ENCODE measurements at regions not wholly inside any gene's neighbourhood (a gene's known extent, or its start where the extent isn't known, plus 50 kb on each side); places are given as distances from the start of the nearest gene placed in this dataset.
"Not testable (repeated sequence)": the region's sequence is repeated elsewhere in the genome, so short reads cannot be mapped to it uniquely, and the experiment has no call there.

DNA sequence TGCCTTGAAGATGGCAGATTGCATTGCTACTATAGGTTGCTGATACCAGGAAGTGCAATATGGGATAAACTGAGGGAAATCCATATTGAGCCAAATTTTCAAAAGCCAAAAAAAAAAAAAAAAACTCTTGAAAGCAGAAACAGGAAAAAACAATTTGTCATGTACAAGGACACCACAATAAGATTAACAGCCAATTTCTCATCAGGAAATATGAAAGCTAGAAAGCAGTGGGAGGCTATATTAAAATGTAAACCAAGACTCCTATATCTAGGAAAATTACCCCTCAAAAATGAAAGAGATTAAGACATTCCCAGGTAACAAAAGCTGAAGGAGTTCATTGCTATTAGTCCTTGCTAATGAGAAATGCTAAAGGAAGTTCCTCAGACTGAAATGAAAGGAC, 462.8 kb upstream of the DPH6 start:
- no peak overlapping the region for H3K4me3 ChIP-seq (ENCODE audit: low read depth, low read length)
- TF ChIP-seq, protein P1, sequence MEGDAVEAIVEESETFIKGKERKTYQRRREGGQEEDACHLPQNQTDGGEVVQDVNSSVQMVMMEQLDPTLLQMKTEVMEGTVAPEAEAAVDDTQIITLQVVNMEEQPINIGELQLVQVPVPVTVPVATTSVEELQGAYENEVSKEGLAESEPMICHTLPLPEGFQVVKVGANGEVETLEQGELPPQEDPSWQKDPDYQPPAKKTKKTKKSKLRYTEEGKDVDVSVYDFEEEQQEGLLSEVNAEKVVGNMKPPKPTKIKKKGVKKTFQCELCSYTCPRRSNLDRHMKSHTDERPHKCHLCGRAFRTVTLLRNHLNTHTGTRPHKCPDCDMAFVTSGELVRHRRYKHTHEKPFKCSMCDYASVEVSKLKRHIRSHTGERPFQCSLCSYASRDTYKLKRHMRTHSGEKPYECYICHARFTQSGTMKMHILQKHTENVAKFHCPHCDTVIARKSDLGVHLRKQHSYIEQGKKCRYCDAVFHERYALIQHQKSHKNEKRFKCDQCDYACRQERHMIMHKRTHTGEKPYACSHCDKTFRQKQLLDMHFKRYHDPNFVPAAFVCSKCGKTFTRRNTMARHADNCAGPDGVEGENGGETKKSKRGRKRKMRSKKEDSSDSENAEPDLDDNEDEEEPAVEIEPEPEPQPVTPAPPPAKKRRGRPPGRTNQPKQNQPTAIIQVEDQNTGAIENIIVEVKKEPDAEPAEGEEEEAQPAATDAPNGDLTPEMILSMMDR (IDR thresholded peaks at IDR 0.05; ENCODE audit: low read depth, low read length): no peak

DNA sequence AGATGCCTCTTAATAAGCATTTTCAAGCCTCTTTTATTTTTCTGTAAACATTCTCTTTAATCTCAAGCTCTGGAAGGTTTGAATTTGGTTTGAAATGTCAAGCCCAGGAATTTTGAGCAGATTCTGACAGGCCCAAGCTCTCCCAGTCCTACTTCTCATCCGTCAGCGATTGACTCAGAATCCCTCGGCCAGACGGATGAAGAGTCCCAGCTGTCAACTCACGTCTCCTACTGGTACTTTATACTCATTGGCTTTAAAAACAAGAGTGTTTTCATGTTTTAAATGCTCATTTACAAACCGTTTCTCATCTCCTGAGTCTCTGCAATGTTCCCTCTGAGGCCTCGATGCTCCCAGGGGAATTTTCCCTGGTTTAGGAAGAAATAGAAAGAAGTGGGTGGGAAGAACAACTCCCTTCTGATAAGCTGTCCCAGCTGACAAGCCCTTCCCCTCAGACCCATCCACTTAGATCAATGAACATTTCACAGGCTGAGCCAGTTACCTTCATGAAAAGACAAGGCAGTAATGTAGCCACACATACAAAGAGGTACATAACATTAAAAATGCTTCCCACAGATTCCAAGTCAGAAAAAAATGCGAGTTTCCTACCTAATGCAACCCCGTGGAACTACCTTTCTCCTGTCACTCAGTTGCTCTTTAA, 478.2 kb upstream of the DPH6 start:
- TF ChIP-seq, protein P1 (IDR thresholded peaks at IDR 0.05; ENCODE audit: low read depth, low read length): no peak

DNA sequence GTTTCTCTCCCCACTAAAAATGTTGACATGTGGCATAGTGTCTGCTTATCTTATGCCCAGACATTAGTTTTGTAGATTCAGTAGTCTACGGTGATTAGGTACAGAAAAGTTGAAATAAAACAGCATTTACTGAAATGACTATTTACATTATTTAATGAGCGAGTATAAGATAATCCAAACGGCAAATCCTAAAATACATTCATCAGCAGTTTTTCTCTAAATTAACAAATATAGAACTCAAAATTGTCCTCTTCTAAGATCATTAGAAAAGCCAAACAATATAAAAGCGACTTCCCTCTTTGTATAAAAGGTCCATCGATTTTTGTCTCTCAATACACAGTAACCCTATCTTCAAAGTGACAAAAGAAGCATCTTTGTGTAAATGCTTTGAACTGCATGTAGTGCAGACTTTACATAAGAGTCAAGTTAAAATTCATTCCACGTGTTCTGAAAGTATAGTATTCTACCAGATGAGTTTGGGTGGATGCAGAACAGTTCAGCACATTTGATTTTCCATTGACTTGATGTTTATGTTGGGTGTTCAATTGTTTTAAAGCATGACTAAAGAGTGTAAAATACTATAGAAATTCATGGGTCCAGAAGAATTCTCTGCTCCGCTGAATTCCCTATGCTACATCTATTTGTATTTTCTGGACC, 480.8 kb upstream of the DPH6 start:
- TF ChIP-seq, protein P1 (IDR thresholded peaks at IDR 0.05; ENCODE audit: low read depth, low read length): no peak
- no peak overlapping the region for H3K4me3 ChIP-seq (ENCODE audit: low read depth, low read length)

More for the DNA sequence above, 478.2 kb upstream of the DPH6 start:
- H3K4me3 ChIP-seq (ENCODE audit: low read depth, low read length): no peak overlapping the region

DNA sequence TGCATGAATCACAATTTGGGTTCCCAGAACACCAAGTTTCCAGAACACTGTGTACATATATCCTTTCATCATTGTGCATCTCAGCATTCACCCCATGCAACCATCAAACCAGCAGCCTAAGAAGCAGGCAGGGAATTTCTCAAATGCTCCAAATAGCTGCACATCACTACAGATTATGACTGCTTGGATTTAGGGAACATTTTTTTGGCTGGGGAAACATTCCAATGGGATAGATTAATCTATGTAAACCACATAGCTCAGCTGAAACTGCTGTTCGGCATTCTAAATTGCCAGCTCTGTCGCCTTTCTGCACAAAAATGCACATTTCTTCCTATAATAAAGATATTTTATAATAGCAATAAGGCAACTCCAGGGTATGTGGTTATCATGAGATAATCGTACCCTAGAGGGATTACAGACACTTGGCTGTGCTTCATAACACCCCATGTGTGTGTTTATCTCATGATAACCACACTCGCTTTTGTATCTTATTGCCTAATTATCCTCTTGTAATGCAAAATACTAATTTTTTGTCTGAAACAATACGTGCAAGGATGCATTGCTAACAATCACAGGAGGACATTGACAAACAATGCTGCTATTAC, 483.7 kb upstream of the DPH6 start:
- no peak overlapping the region for H3K4me3 ChIP-seq (ENCODE audit: low read depth, low read length)
- TF ChIP-seq, protein P1 (IDR thresholded peaks at IDR 0.05; ENCODE audit: low read depth, low read length): no peak

DNA sequence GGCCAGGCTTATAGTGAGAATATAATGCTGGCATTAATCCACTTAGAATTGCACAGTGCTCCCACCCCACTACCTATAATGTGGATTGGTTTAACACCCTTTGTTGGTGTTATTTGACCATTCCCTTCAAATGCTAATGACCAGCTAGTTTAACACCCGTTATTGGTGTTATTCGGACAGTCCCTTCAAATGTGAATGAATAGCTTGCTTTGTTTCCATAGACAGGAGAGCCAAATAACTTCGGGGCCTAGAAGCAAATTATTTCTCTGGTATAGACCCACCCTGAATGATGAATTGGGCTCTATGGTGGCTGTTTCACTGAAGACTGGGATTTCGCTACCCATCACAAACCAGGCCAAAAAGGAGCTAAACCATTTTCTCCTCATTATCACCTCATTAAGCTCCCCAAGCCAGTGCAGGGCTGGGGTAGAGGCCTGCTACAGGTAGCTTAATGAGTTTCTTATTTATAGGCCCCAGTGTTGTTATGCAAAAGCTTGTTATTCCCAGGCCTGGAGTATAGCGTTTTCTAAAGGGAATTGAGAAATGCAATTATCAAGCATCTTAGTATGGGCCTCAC, 494.1 kb upstream of the DPH6 start:
- TF ChIP-seq, protein P1 (IDR thresholded peaks at IDR 0.05; ENCODE audit: low read depth, low read length): no peak
- no peak overlapping the region for H3K4me3 ChIP-seq (ENCODE audit: low read depth, low read length)

DNA sequence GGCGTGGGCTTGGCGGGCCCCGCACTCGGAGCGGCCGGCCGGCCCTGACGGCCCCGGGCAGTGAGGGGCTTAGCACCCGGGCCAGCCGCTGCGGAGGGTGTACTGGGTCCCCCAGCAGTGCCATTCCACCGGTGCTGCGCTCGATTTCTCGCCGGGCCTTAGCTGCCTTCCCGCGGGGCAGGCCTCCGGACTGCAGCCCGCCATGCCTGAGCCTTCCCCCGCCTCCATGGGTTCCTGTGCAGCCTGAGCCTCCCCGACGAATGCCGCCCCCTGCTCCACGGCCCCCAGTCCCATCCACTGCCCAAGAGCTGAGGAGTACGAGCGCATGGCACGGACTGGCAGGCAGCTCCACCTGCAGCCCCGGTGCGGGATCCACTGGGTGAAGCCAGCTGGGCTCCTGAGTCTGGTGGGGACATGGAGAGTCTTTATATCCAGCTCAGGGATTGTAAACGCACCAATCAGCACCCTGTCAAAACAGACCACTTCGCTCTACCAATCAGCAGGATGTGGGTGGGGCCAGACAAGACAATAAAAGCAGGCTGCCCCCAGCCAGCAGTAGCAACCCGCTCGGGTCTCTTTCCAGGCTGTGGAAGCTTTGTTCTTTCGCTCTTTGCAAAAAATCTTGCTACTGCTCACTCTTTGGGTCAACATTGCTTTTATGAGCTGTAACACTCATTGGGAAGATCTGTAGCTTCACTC, 501.2 kb upstream of the DPH6 start:
- not testable (repeated sequence) for H3K4me3 ChIP-seq (ENCODE audit: low read depth, low read length)

DNA sequence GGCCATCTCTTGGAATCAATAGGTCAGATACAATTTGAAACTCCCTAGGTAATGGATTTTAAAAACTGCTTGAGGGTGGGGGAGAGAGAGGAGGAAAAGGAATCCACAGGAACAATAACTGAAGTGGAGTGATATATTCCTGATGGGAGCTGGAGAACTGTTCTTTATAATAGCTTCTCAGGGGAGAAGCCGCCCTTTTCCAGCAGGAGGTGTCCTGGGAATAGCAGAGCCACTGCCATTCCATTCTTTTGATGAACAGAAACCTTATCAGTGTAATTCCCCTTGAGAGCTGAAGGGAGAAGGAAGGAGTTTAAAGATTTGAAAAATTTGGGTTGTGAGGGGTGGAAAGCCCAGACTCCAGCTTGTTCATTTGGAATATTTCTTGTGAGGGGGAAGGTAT, 504.9 kb upstream of the DPH6 start:
- TF ChIP-seq, protein P1 (IDR thresholded peaks at IDR 0.05; ENCODE audit: low read depth, low read length): no peak
- H3K4me3 ChIP-seq (ENCODE audit: low read depth, low read length): no peak overlapping the region

Data from WI38 (cell line).